NT2/D1 (cell line): ENCODE measurements at regions not wholly inside any gene's neighbourhood (a gene's known extent, or its start where the extent isn't known, plus 50 kb on each side); places are given as distances from the start of the nearest gene placed in this dataset.
"Not testable (repeated sequence)": the region's sequence is repeated elsewhere in the genome, so short reads cannot be mapped to it uniquely, and the experiment has no call there.

ENCODE experiments used
- DNase-seq: peaks from one replicate; pipeline ENCODE4 v3.0.0-alpha.2; 2011; ENCODE audit warnings: low read depth, low spot score
- H3K27me3 ChIP-seq: 2 replicates; pipeline ENCODE4 v1.6.0; 2011; ENCODE audit warnings: mild to moderate bottlenecking; ENCODE audit not compliant: insufficient read length, insufficient read depth
- H3K36me3 ChIP-seq: 2 replicates; pipeline ENCODE4 v1.6.1; 2011; ENCODE audit warnings: mild to moderate bottlenecking, low read length, mixed read lengths; ENCODE audit not compliant: insufficient read depth, insufficient read length
- H3K4me1 ChIP-seq: 2 replicates; pipeline ENCODE4 v1.5.1; 2011; ENCODE audit not compliant: insufficient read depth, insufficient read length
- H3K4me3 ChIP-seq: 2 replicates; pipeline ENCODE4 v1.5.1; 2011; ENCODE audit warnings: low read depth; ENCODE audit not compliant: insufficient read length
- H3K9ac ChIP-seq: 2 replicates; pipeline ENCODE4 v1.6.0; 2011; ENCODE audit warnings: low read depth; ENCODE audit not compliant: insufficient read length
- H3K9me3 ChIP-seq: 2 replicates; pipeline ENCODE4 v1.5.1; 2011; ENCODE audit warnings: mild to moderate bottlenecking, low read length; ENCODE audit not compliant: insufficient read depth

DNA sequence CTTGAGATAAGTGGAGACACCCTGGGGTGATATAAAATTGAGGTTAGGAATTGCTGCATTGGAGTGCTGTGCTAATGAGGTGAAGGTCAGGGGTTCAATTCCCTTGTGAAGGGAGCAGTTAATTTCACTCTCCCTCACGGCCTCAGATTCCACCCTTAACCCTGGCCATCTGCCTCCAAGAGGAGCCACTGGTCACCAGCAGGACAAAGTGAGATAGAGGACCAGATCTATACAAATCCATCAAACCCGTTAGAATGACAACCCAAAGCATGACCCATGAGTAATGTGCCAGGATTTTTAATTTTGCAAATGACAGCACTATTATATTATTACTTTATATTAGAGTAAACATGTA, 186.4 kb upstream of the IRF2BP2 start:
- not testable (repeated sequence) for DNase-seq, H3K4me1 ChIP-seq, H3K27me3 ChIP-seq, H3K9ac ChIP-seq, H3K36me3 ChIP-seq, H3K4me3 ChIP-seq, H3K9me3 ChIP-seq

DNA sequence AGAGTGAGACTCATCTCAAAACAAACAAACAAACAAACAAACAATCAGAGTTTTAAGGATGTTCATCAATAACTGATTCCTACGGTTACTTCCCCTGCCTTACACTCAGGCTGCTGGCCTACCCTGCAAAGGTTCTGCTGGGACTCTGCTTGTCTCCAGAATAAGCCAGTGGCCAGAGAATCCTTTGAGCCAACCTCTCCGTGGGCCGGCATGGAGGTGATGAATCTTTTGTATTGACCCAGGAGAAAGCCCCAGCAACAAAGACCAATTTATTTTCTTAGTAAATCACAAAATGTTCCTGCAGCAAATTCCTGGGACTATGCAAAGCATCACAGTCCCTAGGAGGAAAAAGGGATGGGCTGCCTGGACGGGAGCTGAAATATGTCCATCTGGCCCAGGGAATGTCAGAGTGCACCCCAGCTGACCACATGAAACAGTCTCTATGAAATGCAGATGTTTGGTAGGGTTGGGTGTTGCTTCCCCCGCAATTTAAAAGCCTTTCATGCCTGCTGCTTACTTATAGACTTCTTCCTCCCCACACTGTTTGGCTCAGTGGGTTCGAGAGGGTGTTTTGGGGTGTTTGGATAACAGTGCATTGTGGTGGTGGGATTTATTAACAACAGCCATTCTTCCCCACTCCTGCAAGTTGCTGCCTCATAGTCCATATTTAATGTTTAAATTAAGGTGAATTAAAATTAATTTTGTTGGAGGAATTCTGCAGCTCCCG, 185.9 kb upstream of the IRF2BP2 start:
- H3K9me3 ChIP-seq, H3K27me3 ChIP-seq, H3K36me3 ChIP-seq, H3K9ac ChIP-seq, DNase-seq, H3K4me3 ChIP-seq, H3K4me1 ChIP-seq: not testable (repeated sequence)

DNA sequence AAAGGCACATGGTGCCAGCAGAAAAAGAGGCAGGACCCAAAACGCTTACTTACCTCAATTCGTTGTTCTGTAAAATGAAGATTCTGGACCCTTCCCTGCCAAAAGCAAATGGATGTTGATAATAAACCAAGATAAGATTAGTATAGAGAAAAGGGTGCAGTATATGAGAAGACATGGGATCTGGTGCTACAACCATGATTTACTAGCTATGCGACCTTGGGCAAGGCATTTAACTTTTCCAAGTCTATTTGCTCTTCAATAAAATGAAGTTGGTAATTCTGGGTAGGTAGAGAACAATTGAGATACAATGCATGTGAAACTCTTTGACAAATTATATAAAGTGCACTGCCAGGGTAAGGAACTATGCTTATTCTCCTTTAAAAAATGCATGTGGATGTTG, 185.0 kb upstream of the IRF2BP2 start:
- H3K36me3 ChIP-seq, H3K27me3 ChIP-seq, H3K9ac ChIP-seq, DNase-seq, H3K4me3 ChIP-seq, H3K4me1 ChIP-seq, H3K9me3 ChIP-seq: not testable (repeated sequence)

DNA sequence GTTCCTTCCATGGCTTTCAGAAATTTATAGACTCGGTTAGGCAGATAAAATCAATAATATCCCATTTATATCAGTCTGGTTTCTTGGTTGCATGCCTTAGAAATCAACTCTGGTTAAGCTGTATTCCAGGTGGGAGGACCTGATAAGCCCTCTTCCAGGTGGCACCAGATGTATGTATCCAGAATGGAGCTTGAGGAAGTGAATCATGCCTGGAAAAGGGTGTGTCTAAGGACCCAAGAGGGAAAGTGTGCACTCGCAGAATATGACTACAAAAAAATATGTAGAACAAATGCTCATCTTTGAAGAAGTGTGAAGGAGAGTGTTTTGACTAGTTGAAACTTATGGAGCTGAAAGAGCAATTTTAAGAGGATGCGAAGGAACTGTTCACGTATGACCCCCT, 184.5 kb upstream of the IRF2BP2 start:
- not testable (repeated sequence) for DNase-seq, H3K36me3 ChIP-seq, H3K4me1 ChIP-seq, H3K4me3 ChIP-seq, H3K9ac ChIP-seq, H3K27me3 ChIP-seq, H3K9me3 ChIP-seq

DNA sequence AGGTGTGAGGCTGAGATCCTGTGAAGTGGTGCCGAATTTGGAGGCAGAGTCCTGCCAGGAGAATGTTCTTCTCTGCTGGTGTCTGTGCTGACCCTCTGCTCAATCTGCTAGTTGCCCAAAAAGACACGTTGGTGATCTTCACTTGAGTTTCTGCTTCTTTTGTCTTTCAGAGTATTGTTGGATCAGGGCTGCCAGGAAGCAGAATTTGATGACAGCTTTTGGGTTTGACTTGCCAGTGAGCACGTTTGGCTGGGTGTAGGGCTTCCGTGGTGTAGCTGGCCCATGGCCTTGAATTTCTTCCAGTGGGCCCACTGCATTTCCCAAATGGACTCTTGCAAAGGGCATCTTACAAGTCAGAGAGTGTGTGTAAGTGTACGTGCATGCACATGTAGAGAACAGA, 183.9 kb upstream of the IRF2BP2 start:
- not testable (repeated sequence) for H3K27me3 ChIP-seq, H3K4me3 ChIP-seq, DNase-seq, H3K9me3 ChIP-seq, H3K4me1 ChIP-seq, H3K36me3 ChIP-seq, H3K9ac ChIP-seq

DNA sequence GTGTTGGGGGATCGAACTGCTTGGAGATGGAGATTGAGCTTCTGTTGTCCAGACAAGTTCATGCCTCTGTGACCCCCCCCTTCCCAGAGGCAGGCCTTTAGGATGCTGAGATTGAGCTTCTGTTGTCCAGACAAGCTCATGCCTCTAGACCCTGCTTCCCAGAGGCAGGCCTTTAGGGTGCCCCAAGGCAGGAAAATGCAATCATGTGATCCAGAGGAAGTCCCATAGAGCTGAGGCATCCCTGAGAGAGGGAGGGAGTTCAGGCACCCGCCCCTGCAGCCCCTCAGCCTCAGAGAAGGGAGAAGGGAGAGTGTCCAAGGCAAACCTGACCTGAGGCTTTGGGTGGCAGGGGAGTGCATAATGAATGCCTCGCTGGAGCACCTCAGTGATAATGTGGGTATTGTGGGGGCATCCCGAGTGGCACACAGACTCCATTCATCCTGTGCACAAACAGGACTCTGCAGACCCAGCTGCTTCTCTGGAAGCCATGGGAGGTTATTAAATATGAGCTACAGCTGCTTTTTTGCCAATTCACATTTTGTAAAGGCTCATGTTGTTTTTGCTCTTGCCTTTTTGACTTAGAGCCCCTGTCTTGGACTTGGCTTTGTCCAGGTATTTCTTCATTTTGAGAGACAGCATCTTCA, 182.4 kb upstream of the IRF2BP2 start:
- not testable (repeated sequence) for H3K9ac ChIP-seq, H3K4me1 ChIP-seq, H3K9me3 ChIP-seq, H3K4me3 ChIP-seq, DNase-seq, H3K27me3 ChIP-seq, H3K36me3 ChIP-seq

DNA sequence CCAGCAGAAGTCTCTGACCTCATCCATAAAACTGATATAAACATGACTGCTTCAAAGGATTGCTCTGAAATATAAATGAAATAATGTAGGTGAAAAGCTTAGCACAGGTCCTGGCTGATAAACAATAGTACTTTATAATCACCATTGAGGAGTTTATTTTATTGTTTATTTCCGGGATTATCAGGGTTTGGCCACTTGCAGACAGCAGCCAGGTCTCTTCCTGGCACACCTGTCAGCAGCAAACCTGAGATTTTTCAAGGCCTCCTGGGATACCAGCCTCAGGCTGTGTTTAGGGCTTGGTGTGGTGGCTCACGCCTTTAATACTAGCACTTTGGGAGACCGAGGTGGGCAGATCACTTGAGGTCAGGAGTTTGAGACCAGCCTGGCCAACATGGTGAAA, 181.6 kb upstream of the IRF2BP2 start:
- H3K27me3 ChIP-seq, H3K4me3 ChIP-seq, H3K9me3 ChIP-seq, H3K9ac ChIP-seq, H3K36me3 ChIP-seq, DNase-seq, H3K4me1 ChIP-seq: not testable (repeated sequence)

DNA sequence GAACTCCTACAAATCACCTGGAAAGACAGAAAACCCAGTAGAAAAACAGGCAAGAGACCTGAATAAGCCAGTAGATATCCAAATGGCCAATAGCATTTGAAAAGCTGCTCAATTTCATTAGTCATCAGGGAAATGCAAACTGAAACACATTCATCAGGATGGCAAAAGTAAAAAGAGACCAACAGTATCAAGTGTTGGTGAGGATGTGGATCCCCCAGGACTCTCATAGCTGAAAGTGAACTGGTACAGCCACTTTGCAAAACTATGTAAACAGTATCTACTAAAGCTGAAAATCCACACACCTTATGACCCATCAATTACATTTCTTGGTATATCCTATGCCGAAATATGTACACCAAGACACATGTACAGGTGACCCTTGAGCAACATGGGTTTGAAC, 180.4 kb upstream of the IRF2BP2 start:
- not testable (repeated sequence) for H3K9ac ChIP-seq, H3K36me3 ChIP-seq, DNase-seq, H3K4me1 ChIP-seq, H3K9me3 ChIP-seq, H3K27me3 ChIP-seq, H3K4me3 ChIP-seq

DNA sequence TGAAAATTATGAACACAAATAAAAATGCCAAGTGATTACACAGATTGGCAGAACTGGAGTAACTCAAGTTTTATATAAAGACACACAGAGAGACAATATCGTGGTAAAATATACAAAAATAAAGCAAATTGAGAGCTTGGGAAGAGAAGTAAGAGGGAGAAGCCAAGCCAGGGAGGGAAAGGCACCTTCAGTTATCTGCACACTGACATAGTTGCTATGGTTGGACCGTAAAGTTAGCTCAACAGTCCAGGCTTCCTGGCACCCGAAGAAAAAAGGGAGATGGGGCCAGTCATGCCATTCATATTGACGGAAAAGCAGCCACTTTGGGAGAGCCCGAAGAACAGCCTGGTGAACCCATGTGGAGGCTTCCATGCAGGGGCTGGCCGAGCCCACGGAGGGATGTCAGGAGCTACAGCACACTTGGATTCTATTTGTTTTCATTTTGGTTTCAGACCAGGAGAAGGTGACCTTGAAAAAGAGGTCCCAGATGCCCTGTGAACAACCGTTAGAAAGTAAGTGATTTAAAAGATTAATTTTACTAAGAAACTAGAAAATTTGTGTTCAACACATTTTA, 177.1 kb upstream of the IRF2BP2 start:
- not testable (repeated sequence) for H3K9ac ChIP-seq, H3K9me3 ChIP-seq, H3K27me3 ChIP-seq, H3K4me3 ChIP-seq, DNase-seq, H3K36me3 ChIP-seq, H3K4me1 ChIP-seq

DNA sequence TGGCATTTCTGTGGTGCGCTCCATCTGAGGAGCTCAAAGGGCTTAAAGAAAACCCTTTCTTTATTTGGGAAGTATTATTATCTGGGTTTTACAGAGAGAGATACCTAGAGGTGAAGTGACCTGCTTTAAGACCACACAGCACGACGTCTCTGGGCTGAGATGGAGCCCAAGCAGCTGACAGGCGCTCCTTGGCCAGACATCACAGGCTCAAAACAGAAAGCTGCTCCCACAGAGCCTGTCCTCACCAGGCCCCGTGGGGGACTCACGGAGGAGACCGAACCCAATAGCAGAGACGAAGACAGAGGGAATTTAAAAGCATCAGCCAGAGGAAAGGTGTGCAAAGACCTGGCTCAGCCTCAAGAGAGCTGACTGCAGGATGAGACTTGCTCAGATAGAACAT, 175.9 kb upstream of the IRF2BP2 start:
- not testable (repeated sequence) for H3K9ac ChIP-seq, DNase-seq, H3K27me3 ChIP-seq, H3K9me3 ChIP-seq, H3K4me1 ChIP-seq, H3K4me3 ChIP-seq, H3K36me3 ChIP-seq

DNA sequence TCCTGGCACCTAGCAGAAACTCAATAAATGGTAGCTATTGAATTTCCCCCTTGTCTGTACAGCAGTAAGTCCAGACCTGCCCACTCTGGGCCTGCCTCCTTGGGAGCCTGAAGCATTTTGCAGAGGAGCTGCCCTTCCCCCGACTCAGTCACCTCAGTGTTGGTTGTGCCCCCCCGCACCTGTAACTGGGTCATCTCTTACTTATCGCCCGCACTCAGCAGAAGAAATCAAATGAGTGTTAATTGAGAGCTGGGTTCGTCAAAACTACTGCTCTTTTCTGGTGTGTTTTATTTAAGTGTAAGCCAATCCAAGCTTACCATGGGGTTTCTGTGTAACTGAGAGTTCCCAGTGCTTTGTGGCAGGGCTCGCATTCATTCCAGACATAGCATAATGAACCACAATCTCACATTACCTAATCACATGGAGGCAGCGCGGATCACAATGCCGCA, 175.5 kb upstream of the IRF2BP2 start:
- H3K36me3 ChIP-seq, H3K9ac ChIP-seq, H3K27me3 ChIP-seq, H3K9me3 ChIP-seq, H3K4me3 ChIP-seq, H3K4me1 ChIP-seq, DNase-seq: not testable (repeated sequence)

DNA sequence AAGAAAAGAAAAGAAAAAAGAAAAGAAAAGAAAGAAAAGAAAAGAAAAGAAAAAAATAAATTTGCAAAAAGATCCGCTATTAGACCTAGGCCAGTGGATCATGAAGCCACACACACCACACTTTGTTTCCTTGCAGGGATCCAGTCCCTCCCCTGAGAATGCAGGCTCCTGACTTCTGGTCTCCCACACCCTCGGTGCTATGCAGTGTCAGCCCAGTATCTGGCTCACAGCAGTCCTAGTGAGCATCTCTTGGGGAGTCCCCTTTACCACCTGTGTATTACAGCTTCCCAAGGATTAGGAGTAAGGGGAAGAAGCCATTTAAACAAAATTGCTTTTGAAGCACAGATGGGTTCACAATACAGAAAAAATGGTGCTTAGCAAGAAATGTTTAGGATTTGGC, 174.1 kb upstream of the IRF2BP2 start:
- not testable (repeated sequence) for H3K9me3 ChIP-seq, H3K4me3 ChIP-seq, H3K4me1 ChIP-seq, H3K9ac ChIP-seq, H3K27me3 ChIP-seq, DNase-seq, H3K36me3 ChIP-seq
